Glutamatergic neuron (in vitro differentiated cells): ENCODE measurements at regions not wholly inside any gene's neighbourhood (a gene's known extent, or its start where the extent isn't known, plus 50 kb on each side); places are given as distances from the start of the nearest gene placed in this dataset.

Experiments used
- DNase-seq: peaks from one replicate; pipeline ENCODE4 v3.0.0; 2022
- H3K27ac Mint-ChIP-seq: one replicate; pipeline ENCODE4 v1.8.0; 2020; ENCODE audit warnings: mild to moderate bottlenecking, mixed read lengths, inconsistent platforms; ENCODE audit not compliant: unreplicated experiment
- H3K27me3 Mint-ChIP-seq: one replicate; pipeline ENCODE4 v1.8.0; 2020; ENCODE audit warnings: mild to moderate bottlenecking, moderate library complexity, mixed read lengths, inconsistent platforms; ENCODE audit not compliant: unreplicated experiment
- H3K36me3 Mint-ChIP-seq: one replicate; pipeline ENCODE4 v1.8.0; 2020; ENCODE audit warnings: mild to moderate bottlenecking, mixed read lengths, inconsistent platforms; ENCODE audit not compliant: unreplicated experiment
- H3K4me1 Mint-ChIP-seq: one replicate; pipeline ENCODE4 v1.8.0; 2020; ENCODE audit warnings: mild to moderate bottlenecking, low read depth, mixed read lengths, inconsistent platforms; ENCODE audit not compliant: unreplicated experiment
- H3K4me3 Mint-ChIP-seq: one replicate; pipeline ENCODE4 v1.8.0; 2020; ENCODE audit warnings: mild to moderate bottlenecking, mixed read lengths, inconsistent platforms; ENCODE audit not compliant: unreplicated experiment
- H3K9me3 Mint-ChIP-seq: one replicate; pipeline ENCODE4 v1.8.0; 2020; ENCODE audit warnings: mild to moderate bottlenecking, moderate library complexity, mixed read lengths, inconsistent platforms; ENCODE audit not compliant: unreplicated experiment
- TF ChIP-seq, protein P1 (sequence below): fragments of 200-600 bp; sonication (generic); IDR thresholded peaks from one replicate; pipeline ENCODE4 v1.5.0; 2021; ENCODE audit not compliant: partially characterized antibody, unreplicated experiment

DNA sequence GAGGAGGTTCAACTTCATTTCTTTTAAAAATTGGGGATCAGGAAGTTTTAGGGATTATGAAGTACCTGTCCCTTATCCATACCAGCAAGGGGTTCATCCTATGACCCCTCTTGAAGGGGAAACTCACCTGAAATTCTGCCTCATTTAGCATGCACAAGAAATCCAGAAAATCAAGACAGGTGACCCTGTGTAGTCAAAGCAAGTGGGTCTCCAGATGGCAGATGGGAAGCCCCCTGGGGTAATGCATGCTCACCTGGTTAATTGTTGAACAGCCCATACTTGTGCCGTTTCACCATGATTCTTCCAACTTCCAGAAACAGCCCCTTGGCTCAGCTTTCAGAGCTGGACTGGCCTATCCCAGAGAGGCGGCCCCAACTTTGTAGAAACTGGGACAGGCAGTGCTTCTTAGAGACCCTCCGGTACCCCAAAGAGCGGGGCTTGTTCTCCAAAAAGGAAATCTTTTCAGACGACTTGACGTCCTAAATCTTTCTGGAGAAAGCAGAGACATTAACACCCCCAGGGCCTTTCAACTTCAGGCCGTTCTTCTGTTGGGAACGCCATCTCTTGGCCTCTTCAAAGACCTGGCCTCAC, 66.3 kb upstream of the ESRRB start:
- no peak overlapping the region for H3K4me3 Mint-ChIP-seq
- TF ChIP-seq, protein P1, sequence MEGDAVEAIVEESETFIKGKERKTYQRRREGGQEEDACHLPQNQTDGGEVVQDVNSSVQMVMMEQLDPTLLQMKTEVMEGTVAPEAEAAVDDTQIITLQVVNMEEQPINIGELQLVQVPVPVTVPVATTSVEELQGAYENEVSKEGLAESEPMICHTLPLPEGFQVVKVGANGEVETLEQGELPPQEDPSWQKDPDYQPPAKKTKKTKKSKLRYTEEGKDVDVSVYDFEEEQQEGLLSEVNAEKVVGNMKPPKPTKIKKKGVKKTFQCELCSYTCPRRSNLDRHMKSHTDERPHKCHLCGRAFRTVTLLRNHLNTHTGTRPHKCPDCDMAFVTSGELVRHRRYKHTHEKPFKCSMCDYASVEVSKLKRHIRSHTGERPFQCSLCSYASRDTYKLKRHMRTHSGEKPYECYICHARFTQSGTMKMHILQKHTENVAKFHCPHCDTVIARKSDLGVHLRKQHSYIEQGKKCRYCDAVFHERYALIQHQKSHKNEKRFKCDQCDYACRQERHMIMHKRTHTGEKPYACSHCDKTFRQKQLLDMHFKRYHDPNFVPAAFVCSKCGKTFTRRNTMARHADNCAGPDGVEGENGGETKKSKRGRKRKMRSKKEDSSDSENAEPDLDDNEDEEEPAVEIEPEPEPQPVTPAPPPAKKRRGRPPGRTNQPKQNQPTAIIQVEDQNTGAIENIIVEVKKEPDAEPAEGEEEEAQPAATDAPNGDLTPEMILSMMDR, result no peak
- DNase-seq, result no peak
- peaks cover 5% of the 10 kb centered on the region for H3K27me3 Mint-ChIP-seq
- H3K4me1 Mint-ChIP-seq, result peaks cover 23% of the 10 kb centered on the region
- no peak overlapping the region for H3K27ac Mint-ChIP-seq
- peaks cover 2% of the 10 kb centered on the region for H3K9me3 Mint-ChIP-seq
- H3K36me3 Mint-ChIP-seq, result no peaks in the 10 kb centered on the region

DNA sequence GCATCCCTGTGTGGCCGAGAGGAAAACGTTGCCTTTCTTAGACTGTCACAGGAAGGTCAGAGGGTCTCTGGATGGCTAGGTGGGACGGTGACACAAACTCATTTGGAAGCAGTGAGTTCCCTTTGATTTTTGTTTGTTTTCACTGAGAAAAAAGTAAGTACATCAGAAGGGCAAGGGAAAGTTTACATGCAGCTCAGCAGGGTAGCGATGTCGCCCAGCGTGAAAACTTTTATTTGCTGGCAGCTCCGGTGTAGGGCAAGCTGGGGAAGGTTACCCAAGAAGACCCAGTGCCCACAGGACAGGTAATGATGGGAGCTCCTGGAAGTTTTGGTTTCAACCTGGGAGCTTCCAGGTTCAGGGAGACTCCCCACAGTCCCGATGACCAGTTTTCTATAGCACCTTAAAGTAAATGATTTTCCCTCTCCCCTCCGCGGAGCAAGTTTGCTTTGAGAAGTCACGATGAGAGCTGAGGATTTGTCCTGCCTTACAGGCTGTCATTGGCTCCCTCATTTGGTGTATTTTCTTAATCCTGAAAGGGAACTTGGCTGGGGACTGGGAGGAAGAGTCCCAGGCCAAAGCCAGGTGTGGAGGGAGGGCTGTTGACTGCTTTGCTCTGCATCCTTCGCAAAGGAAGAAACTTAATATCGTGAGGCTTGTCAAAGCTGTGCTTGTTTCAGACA, 64.7 kb upstream of the ESRRB start:
- Mint-ChIP-seq H3K36me3 (no peaks in the 10 kb centered on the region), H3K4me1 (peaks cover 30% of the 10 kb centered on the region), H3K4me3 (no peak overlapping the region), H3K9me3 (peaks cover 2% of the 10 kb centered on the region), H3K27ac (no peak overlapping the region), H3K27me3 (peaks cover 11% of the 10 kb centered on the region)
- TF ChIP-seq, protein P1, result no peak
- DNase-seq, result no peak

DNA sequence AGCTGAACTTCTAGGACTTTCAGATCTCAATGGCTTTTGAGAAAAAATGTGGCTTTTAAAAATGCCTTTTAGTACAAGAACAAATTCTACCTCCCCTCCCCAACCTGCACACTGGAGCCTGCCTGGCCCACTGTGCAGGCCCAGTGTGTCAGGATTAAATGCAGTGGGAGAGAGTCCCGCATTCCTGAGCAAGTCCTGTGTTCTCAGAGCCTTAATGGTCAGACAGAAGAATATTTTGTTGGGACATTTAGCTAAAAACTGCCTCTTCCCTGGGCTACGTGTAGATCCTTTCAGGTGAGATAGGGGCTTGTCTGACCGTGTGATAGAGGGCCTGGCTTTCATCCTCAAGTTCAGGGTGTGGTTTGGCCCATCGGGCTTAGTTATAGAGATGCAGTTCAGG, 63.1 kb upstream of the ESRRB start:
- peaks cover 14% of the 10 kb centered on the region for H3K27me3 Mint-ChIP-seq
- no peak for DNase-seq
- TF ChIP-seq, protein P1, result no peak
- H3K27ac Mint-ChIP-seq, result no peak overlapping the region
- H3K9me3 Mint-ChIP-seq, result peaks cover 2% of the 10 kb centered on the region
- no peaks in the 10 kb centered on the region for H3K36me3 Mint-ChIP-seq
- no peak overlapping the region for H3K4me3 Mint-ChIP-seq
- peaks cover 33% of the 10 kb centered on the region for H3K4me1 Mint-ChIP-seq

DNA sequence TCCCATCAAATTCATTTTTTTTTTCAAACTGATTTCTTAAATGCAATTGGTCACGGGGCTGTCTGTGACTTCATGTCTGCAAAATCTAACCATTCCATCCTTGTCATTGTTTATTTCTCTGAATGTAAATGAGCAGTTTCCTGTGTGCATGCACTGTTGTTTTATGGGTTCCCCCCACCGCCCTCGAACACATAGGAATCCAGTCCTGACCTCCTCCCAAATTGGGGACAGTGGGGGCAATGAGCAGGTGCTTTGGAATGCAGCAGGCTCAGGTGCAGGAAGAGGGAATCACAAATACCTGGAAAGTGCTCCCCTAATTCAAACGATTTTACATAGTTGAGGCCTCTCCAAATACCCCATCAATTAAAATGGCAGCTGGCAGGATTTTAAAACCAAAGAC, 62.6 kb upstream of the ESRRB start:
- H3K4me1 Mint-ChIP-seq, result peaks cover 31% of the 10 kb centered on the region
- H3K27me3 Mint-ChIP-seq, result peaks cover 14% of the 10 kb centered on the region
- H3K4me3 Mint-ChIP-seq, result no peak overlapping the region
- H3K9me3 Mint-ChIP-seq, result no peaks in the 10 kb centered on the region
- TF ChIP-seq, protein P1, result no peak
- H3K36me3 Mint-ChIP-seq, result no peaks in the 10 kb centered on the region
- no peak for DNase-seq
- no peak overlapping the region for H3K27ac Mint-ChIP-seq

DNA sequence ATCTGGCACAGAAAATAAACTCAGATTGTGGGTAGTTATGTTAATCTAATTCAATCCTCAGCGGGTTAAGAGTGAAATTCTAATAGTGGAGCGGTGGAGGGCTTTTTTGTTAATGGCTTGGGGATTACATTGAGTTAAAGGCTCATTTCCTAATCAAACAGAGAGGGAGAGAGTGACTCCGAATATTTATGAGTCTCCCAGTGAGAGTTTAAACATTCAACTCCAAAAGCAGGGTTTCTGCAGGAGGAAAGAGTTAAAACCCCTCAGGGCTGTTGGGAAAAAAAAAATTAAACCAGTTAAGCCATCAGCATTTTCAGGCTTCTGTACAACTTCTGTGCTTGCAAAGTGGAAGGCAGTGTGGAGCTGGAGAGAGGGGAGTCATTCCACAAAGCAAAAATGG, 62.1 kb upstream of the ESRRB start:
- Mint-ChIP-seq H3K27me3 (peaks cover 14% of the 10 kb centered on the region), H3K36me3 (no peaks in the 10 kb centered on the region), H3K27ac (no peak overlapping the region), H3K4me1 (peaks cover 29% of the 10 kb centered on the region), H3K9me3 (no peaks in the 10 kb centered on the region), H3K4me3 (peak overlapping the region; percentile 58)
- DNase-seq, result no peak
- TF ChIP-seq, protein P1, result no peak
